ENCODE measurements at regions not wholly inside any gene's neighbourhood (a gene's known extent, or its start where the extent isn't known, plus 50 kb on each side); places are given as distances from the start of the nearest gene placed in this dataset.
A peak's percentile ranks its signal among the peaks of the same experiment; 100 is the strongest.
"Not testable (repeated sequence)": the region's sequence is repeated elsewhere in the genome, so short reads cannot be mapped to it uniquely, and the experiment has no call there.

DNA sequence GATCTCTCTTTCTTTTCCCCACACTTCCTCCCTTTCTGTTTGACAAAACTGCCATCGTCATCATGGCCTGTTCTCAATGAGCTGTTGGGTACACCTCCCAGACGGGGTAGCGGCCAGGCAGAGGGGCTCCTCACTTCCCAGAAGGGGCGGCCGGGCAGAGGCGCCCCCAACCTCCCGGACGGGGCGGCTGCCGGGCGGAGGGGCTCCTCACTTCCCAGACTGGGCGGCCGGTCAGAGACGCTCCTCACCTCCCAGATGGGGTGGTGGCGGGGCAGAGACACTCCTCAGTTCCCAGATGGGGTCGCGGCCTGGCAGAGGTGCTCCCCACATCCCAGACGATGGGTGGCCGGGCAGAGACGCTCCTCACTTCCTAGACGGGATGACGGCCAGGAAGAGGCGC lies 184.3 kb upstream of the FRMD6 start:
- not testable (repeated sequence) for FAIRE-seq; DNase-seq (ENCODE audit: low spot score)

DNA sequence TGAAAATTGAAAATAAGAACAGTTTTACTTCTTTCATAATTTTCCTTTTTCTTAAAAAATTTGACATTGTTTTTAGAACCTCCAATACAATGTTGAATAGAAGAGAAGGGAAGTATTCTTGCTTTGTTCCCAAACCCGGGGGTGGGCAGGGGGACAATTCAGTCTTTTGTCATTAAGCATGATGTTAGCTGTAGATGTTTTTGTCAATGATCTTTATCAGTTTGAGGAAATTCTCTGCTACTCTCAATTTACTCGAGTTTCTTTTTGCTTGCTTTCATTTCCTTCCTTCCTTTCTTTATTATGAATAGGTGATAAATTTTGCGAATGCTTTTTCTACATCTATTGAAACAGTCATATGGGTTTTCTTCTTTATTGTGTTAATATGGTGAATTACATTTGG lies 183.2 kb upstream of the FRMD6 start:
- DNase-seq (ENCODE audit: low spot score) (no peak), FAIRE-seq (no peak)

DNA sequence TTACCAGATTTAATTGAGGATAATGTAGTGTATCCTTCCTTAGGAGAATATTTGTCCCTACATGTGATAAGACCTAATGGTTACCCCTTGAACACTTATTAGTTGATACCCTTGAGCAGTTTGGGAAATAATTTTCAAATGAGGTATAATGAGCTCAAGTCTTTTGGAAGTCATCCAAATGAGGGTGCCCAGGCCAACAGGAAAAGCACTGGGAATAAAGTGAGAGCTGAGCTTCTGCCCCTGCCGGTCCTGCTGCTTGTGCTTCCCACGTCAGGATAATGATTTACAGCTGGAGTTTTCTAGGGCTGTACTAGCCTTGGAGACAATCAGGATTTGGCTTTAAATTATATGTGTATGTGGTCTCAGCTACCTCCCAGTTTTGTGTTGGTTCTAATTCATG lies 178.8 kb upstream of the FRMD6 start:
- no peak for DNase-seq (ENCODE audit: low spot score)

DNA sequence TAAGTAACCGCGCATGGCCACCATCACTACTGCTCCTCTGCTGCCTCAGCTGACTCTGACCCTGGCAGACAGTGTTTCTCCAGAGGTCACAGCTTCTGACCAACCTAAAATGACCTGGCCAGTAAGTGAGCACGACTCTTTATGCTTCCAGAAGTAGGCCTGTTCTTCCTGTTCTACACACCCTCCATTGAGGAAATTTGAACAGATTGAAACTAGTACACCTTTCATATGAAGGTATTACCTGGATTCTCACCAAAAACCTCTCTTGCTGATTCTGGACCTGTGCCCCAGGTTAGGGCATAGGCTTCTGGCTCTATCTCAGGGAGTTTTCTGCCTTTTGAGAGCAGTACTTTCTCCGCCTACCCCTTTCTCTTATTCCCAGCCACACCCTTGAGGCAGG lies 178.4 kb upstream of the FRMD6 start:
- no peak for FAIRE-seq
- no peak for DNase-seq (ENCODE audit: low spot score)

More for the DNA sequence above, 178.8 kb upstream of the FRMD6 start:
- FAIRE-seq: no peak

DNA sequence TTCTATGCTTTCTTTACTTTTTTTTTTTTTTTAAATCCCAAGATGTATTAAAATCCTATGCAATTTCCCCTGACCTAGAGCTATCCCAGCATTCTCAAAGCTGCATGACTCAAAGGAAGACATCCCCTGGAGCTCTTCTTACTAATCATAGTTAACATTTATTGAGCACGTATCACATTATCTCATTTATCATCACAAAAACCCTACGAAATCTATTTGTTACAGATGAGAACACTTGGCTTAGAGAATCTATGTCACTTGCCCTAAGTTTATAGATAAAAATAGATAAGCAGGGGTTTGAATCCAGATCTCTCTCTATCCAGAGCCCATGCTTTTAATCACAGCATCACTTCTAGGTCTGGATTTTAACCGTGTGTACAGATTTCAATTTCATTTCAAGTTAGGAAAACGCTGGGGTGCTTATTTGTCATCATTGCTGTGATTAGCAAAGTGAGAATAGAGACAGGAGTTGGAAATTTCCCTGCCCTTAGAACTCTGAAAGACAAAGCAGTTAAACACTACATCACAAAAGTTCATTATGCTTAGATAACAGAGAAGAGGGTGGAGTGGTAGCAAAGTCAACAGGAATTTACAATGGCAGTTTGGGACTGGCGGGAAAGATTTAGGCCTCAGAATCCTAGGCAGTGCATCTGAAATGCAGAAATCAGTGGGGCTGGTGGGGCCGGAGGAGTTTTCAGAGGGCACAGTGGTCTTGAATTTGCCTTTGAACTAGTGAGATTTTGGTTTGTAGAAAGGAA lies 177.7 kb upstream of the FRMD6 start:
- DNase-seq (ENCODE audit: low spot score): no peak
- FAIRE-seq: no peak

DNA sequence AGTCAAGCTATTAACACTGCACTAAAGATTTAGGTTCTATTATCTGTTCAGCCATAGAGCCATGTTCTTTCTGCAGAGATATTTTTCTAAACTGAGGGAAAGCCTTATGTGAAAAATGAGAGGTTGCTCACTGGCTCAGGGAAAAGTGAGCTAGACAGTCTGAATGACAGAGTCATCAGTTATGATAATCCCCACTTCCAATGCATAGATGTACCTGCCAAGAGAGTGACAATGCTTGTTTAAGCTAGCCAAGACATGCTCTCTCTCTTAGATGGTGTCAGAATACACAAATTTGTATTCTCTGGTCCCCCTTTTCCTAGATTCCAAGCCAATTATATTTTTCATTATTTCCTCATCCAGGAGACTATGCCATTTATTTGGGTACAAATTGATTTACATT lies 176.9 kb upstream of the FRMD6 start:
- DNase-seq (ENCODE audit: low spot score): no peak
- FAIRE-seq: no peak

DNA sequence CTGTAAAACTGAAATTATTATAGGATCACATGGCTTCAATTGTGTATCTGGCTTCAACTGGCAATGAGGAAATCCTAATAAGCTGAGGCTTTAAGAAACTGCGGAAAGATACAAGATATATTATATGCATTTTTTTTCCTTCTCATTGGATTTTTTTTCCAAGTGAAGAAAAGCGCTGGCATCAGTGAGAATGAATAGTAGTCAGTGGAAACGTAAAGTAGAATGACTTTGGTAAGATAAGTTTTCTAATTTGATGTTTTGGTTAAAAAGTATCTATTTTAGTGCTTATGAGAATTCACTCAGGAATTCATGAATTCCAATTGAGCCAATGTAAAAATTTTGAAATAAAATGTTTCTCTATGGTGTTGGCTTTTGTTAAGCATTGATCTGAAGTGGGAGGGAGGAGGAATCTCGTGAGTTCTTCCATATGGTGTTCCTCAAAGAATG lies 173.5 kb upstream of the FRMD6 start:
- FAIRE-seq (no peak), DNase-seq (ENCODE audit: low spot score) (no peak)

DNA sequence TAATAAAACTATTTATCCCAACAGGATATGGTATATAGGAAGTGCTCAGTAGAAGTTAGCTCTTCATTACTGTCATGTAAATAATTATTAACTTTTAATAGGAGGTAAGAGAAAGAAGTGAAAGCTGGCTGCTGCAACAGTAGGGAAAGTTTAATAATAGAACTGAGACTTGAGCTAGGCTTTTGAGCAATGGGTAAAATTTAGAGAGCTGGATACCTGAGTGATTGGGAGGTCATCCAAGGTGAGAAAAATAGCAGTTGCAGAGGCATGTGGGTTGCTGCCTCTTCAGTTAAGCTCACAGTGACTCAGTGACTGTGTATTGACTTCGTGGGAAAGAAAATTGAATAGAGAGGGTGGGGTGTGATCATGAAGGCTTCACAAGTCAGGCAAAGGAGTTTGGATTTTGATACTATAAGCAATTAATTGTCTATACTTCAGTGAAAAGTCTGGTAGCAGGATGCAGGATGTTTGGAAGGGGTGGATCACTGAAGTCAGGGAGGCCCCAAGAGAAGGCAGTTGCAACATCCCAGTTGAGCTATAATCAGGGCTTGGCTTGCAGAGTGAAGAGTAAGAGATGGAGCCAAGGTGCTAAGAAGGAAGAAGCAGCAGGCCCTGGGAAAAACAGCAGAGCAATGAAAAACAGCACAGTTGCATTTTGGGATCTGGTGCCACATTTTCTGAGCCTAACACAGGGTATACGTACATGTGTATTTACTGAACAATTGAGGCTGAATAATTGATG lies 172.0 kb upstream of the FRMD6 start:
- no peak for FAIRE-seq
- no peak for DNase-seq (ENCODE audit: low spot score)

DNA sequence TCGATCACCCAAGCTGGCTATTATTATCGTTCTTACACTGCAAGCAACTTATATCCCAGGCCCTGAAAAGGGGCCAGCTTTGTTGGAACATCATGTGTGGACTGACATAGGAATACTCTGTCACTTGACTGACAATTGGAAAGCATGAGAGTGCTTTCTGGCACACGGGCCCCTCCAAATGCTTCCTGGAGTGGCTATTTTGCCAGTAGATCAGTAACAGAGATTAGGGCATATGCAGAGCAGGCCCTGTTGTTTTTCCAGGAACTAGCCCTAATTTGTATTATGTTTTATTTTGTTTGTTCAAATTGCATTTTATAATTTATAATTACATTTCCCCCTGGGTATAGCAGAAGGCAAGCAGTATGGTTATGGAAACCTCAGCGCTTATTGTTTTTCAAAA lies 170.1 kb upstream of the FRMD6 start:
- no peak for FAIRE-seq
- no peak for DNase-seq (ENCODE audit: low spot score)

DNA sequence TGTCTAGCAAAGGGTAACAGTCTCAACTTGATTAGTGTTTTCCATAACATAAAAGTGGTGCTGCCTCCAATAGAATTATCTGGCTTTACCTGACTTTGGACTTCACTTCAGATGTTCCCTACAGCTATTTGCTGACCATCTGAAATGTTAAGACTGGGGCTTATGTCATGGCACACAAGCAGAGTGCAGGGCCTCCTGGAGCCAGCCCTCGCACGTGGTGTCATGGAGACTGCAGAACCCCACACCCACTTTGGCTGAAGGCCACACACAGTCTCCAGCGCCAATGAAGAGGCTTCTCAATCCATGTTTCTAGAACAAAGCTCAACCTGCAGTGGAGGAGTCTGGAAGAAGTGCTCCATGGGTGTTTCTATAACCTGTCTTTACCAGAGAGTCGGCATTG lies 169.6 kb upstream of the FRMD6 start:
- FAIRE-seq: no peak
- DNase-seq (ENCODE audit: low spot score): no peak

DNA sequence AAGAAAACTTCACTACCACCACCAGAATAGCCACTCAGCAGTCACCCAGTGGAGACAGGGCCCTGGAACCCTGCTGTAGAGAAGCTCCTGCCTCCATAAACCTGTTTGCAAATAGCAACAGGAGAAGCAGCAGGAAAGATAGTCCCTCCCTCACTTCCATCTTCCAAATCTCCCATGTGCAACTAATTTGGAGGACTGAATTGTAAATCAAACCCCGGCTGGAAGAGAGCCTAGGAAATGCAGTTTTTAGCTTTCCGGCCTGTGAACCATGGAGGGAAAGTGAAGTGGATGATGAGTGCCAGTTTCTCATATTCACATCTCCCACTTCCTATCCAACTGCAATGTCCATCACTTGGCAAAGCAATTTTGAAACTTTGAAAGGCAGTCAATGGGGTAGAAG lies 167.2 kb upstream of the FRMD6 start:
- no peak for FAIRE-seq

DNA sequence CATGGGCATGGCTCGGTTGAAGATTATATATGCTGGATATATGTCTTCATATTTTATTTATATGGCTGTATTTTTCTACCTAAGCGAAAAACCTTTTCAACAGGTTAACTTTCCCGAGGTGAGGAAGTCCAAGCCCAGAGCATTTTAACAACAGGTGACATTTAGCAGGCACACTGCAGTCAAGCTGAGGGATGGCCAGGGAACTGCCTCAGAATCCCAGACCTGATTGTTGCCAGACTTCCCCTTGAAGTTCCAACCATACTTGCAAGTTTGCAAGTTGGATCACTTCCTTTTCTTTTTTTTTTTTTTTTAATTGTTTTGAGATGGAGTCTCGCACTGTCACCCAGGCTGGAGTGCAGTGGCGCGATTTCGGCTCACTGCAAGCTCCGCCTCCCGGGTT lies 166.0 kb upstream of the FRMD6 start:
- DNase-seq (ENCODE audit: low spot score) (no peak), FAIRE-seq (no peak)

More for the DNA sequence above, 167.2 kb upstream of the FRMD6 start:
- DNase-seq (ENCODE audit: low spot score): no peak

DNA sequence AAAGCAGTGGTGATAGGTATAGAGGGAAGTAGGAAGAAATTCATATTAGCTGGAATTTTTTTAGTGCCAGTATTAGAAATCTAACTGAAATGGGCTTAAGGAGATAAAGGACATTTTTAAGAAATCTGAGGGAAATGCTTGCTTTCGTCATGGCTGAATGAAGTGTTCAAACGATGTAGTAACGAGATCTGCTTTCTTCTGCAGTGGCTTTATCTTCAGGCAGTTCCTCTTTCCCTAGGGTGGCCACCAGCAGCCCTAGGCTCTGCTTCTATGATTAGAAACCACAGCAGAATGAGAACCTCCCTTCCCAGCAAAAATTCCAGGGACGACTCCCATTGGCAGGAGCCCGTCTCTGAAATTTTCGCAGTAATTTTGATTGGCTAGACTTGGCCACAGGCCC lies 163.9 kb upstream of the FRMD6 start:
- DNase-seq (ENCODE audit: low spot score) (no peak), FAIRE-seq (no peak)

DNA sequence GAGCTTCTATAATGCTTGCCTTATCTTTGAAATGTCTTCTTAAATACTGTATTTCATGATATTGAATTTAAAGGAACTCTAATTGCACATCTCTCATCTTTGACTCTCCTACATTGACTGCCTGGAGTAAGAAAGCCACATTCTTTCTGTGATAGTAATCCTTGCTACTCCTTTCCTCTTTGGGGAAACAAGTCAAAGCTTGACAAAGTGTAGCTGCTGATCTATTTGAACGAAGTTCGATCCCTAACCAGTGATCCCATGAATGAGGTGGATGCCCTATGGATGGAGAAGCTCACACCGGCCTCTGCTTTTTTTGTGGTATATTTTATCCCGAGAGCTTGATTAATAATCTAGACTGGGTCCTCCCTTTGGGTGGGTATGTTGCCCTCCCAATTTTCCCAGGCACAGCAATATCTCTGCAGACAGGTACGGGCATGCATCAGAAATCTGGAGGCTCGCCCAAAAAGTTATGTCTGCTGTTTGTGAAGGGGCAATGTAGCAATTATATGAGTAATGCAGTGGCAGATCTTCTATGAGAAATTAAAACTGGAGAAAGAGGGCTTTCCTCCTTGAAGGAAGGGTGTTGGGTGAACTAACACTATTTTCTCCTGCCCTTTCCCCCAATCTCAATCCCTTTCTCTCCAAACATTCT lies 163.0 kb upstream of the FRMD6 start:
- DNase-seq (ENCODE audit: low spot score) (no peak), FAIRE-seq (no peak)

DNA sequence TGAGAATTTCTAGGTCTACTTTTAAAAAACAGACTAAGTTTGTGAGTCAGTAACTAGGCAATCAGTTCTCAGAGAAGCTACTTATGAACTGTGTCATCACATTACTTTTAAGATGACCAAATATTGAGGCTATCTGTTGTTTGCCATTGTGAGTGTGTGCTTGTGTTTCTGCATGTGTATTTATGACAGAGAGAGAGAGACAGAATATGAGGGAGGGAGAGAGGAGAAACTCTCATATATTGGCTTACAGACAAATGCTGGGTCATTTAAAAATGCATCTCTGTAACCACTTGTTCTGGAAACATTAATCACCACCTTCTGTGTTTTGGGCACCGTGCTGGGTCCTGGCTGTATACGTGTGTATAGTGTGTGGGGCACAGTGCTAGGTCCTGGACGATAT lies 161.5 kb upstream of the FRMD6 start:
- DNase-seq (ENCODE audit: low spot score) (no peak), FAIRE-seq (no peak)

DNA sequence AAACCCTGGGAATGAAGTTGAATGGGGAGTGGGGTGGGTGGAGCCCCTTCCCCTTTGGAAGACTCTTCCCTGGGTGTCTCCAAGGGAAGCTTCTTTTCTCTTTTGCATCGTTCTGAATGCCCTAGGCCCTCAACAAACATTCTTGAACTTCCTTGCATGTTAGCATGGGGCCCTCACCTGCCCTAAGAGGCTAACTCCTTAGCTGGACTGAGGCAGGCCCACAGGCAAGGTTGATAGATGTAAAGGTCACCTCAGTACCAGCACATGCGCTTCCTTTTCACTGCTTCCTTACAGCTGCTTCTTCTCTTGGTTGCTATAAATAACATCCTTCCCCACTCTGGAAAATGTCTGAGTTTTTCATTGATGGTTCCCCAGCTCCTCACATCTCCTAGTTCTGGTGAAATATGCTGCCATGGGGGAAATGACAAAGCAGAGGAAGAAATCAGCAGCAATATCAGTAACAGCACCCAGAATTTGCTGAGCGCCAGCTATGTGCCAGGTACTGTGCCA lies 160.6 kb upstream of the FRMD6 start:
- FAIRE-seq: peak; percentile 23
- no peak for DNase-seq (ENCODE audit: low spot score)

DNA sequence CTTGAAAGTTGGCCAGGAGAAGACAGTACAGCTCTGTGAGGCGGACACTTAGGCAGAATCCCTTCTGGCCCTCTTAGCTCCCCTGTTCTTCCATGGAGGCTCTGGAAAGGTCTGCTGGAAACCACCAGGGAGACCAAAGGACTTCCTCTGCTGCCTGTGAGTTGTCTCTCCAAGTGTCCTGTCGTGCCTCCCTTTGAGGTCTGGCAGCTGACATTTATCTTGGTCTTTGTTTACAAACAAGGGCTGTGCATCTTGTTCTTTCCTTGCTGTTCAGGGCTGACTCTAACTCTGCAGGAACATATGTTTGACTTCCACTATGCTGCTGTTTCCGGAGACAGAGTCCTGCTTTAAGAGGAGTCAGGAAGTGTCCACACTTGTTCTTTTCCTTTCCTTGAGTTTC lies 159.9 kb upstream of the FRMD6 start:
- no peak for DNase-seq (ENCODE audit: low spot score)
- no peak for FAIRE-seq

DNA sequence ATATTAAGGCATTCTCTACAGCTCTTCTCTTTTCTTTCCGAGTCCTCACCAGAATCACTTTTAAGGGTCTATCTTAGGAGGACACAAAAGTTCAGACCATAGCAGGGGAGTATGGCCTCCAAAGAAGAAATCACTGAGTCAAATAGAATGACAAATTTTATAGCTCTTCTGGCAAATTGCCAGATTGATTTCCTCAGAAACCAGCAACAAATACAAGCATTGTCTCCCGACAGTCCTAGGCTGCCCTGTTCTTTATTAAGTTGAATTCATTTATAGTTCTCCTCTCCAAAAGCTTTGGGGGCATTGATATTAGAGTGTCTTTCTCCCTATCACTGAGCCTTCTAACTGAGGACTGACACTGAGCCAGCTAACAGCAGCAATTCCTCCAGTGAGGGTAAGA lies 156.4 kb upstream of the FRMD6 start:
- FAIRE-seq (no peak), DNase-seq (ENCODE audit: low spot score) (no peak)

DNA sequence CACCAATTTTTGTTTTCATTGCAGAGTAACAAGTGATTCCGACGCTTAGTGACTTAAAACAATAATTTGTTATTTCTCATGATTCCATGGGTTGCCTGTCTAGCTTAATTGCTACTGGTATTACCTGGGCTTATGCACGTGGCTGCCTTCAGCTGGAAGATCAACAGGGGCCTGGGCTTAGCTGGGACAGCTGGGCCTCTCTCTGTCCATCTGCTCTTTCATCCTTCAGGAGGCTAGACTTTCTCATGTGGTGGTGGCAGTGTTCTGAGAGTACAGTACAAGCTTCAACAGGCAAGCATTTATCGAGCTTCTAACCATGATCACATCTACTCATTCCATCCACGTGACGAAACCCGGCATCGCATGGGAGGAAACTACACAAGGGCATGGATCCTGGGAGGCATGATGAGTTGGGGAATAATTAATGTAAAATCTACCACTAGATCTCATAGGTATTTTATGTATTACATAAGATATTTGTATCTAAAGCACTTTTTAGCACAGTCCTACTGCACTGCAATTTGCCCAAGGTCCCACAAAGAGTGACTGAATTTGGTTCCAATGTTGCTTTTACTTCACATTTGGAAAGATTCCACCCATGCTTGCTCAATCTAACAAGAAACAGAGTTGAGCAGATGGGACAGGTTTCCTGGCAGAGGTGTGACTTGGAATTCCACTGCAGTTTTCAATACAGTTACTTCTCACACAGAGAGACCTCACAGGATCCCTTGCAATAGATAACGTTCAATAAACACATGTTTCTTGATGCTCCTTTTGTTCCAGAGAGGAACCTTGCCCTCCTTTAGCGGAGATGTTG lies 153.1 kb upstream of the FRMD6 start:
- FAIRE-seq (peak; percentile 42), DNase-seq (ENCODE audit: low spot score) (no peak)

DNA sequence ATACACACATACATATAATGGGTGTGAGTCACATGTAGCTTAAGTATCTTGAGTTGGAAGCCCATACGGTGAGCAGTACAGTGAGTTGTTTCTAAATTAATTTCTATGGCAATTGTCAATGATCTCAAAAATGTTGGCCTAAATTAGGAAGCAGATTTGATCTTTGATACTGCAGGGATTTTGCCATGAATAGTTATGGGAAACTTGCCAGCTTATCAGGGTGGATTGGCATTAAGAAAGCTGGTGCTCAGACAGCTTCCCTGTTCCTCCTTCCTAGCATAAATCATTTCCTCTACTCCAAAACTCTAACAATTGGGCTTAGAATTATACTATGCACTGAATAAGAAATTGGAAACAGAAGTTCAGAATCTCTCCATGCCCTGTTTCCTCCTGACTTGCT lies 150.9 kb upstream of the FRMD6 start:
- FAIRE-seq (no peak), DNase-seq (ENCODE audit: low spot score) (no peak)

DNA sequence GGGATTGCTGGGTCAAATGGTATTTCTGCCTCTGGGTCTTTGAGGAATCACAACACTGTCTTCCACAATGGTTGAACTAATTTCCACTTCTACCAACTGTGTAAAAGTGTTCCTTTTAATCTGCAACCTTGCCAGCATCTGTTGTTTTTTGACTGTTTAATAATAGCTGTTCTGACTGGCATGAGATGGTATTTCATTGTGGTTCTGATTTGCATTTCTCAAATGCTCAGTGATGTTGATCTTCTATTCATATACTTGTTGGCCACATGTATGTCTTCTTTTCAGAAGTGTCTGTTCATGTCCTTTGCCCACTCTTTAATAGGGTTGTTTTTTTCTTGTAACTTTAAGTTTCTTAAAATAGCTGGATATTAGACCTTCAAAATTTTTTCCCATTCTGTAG lies 150.0 kb upstream of the FRMD6 start:
- no peak for FAIRE-seq
- DNase-seq (ENCODE audit: low spot score): no peak

Data from urothelium cell line (cell line).